Stimulated activated CD4-positive, alpha-beta T cell treated with anti-CD3 and anti-CD28 coated beads, Interleukin-4, amount 100 ng/mL, for 4 hours (primary cell): ENCODE measurements at regions not wholly inside any gene's neighbourhood (a gene's known extent, or its start where the extent isn't known, plus 50 kb on each side); places are given as distances from the start of the nearest gene placed in this dataset.
A peak's percentile ranks its signal among the peaks of the same experiment; 100 is the strongest.

ENCODE experiments used
- DNase-seq, 2 experiments: peaks; one replicate each; pipeline ENCODE4 v3.0.0-alpha.2; 2020

DNA sequence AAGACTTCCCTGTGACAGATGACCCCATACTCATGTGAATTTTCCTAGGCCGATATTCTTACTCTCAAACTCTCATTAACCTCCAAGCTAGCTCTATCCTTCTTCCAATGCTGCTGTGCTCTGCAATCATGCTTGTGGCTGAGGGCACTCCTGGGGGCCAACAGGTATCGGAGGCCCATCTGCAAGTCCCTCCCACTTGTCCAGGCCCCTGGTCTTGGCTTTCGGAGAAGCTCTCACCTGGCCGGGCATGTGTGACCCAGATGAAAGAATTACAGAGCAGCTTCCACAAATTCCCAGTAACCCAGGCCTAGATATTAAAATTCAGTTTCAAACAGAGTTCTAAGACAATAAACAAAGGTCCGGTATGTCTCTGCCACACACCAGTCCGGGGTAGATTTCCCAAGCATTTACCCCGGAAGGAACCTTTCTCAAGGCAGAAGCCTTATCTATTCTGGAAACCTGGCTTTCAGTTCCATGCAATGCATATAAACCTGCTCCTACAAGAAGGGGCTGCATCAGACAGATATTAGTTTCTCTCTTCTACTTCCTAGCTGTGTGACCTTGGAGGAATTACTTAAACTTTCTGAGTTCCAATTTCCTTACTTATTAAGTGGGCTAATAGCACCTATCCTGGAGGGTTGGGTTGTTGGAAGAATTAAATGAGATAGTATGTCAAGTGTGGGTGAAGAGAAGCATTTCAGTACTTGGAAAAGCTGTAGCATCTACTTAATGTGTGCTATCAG is 270.8 kb downstream of the PTTG2 start:
- DNase-seq: no peak

DNA sequence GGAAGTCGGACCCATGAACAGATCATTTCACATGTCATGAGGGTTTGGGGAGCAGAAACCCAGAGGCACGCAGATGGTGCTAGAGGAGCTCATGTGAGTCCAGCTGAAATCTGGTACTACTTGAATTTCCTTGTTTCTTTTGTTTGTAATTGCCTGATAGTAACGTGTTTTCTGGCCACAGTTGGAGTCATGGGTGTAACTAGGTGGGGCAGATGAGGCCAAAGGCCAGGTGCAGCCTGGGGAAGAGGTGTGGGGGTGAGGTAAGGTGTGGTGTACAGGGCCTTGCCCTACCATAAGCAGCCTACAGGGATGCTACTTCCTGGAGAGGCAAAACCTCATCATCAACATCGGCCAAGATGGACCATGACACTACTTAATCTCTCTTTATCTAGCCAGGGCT is 271.4 kb downstream of the PTTG2 start:
- DNase-seq: no peak

DNA sequence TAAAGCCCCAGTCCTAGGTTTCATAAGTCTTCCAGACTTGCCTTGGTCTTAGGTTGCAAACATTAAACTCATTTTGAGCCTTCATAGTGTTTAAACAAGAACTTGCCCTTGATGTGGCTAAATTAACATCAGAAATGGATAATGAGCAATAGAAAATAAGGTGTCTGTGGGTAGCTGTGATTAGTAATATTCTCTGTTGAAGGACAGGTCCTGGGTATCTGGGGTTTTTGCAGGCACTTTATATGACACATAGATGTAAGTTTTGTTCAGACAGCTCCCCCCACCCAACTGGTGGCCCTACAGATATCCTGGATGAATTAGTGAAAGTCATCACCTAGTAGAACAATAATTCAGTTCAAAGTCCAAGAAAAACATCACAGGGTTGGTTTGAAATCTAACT is 272.5 kb downstream of the PTTG2 start:
- no peak for DNase-seq

DNA sequence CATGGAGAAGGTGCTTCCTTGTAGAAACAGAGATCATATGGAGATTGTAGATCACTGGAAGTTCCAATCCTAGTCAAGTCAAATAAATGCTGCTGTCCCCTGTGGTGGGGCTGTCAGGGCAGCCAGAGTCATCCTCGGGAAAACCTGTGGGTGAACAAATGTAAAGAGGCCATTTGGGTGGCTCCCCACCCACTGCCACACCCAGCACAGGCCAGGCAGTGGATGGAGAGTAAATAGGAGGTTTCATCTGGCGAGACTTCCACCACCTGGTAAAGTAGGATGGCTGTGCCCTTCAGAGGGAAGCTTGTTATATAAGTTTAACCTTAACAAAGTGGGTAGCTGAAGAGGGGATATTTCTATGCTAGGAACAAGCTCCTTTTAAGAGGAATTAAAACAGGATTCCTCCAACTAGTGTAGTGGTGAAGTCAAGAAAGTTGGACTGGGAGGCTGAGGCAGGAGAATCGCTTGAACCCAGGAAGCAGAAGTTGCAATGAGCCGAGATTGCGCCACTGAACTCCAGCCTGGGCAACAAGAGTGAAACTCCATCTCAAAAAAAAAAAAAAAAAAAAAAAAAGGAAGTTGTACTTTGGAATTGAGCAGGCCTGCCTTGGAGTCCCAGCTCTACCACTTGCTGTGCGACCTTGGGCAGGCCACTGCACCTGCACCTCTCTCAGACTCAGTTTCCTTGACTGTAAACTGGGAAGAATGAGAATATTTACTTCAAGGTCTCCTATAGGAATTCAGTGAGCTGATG is 273.7 kb downstream of the PTTG2 start:
- DNase-seq: no peak

DNA sequence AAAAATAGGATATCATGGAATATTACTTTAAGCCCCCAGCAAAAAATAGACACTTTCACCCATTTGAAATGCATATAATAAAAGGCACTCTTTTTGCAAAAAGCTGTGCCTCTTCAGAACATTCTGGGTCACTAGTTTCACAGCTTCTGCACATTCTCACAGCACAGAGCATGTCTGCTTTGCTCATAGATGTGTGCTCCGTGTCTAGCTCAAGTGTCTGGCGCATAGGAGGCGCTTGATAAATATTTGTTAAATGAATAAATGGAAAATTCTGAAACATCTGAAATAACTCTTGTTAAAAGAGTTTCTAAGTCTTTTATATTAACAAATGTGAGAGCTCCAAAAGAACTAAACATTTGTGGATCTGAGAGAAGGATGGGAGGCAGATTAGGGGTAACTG is 275.2 kb downstream of the PTTG2 start:
- DNase-seq: no peak

DNA sequence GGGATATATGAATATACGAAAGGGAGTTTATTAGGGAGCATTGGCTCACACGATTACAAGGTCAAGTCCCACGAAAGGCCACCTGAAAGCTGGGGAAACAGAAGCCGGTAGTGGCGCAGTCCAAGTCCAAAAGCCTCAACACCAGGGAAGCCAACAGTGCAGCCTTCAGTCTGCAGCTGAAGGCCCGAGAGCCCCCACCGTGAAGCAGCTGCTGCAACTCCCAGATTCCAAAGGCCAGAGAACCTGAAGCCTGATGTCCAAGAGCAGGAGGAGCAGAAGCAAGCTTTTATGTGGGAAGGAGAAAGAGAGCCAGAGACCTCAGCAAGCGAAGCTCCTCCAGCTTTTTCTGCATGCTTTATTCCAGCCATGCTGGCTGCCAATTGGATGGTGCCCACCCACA is 275.8 kb downstream of the PTTG2 start:
- DNase-seq: no peak

DNA sequence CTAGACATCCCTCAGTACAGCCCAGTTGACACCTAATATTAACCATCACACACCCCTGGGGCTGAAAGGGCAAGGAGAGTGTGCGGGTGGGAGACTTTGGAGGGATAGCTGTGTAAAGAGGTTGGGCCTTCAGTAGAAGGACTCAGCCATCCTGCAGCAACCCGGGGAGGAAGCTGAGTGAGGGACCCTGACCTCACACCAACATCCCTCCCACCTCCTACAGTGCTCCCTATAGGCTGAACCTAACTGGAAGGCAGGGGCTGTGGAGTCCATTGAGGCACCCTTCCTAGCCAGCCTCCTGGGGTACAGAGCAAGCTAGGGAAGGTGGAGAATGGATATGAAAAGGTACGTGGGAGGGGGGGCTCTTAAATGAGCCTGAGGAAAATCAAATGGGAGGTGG is 276.3 kb downstream of the PTTG2 start:
- DNase-seq: no peak

DNA sequence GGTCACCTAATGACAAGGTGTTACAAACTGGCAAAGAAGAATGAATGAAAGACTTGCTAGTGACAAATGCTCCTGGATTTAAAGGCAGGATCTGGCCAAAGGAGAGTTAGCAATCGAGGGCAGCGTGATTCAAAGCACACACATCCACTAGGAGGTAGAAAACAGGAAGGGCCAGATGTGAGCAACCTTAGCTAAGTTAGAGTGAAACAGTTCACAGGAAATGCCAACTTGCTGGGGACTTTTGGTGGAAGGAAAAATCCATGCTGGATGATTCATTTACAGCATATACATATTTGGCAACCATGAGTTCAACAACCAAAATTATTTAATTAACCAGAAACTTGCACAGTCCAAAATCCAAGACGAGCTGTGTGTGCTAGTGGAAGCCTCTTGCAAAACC is 276.9 kb downstream of the PTTG2 start:
- no peak for DNase-seq

DNA sequence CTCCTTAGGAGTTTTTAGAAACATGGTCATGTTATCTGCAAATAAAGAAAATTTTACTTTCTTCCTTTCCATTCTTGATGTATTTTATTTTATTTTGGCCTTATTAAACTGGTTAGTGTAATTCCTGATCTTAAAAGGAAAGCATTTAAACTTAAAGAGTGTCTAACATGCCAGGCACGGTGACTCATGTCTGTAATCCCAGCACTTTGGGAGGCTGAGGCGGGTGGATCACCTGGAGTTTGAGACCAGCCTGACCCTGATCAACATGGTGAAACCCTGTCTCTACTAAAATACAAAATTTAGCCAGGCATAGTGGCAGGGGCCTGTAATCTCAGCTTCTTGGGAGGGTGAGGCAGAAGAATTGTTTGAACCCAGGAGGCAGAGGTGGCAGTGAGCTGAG is 281.3 kb downstream of the PTTG2 start:
- DNase-seq: no peak

DNA sequence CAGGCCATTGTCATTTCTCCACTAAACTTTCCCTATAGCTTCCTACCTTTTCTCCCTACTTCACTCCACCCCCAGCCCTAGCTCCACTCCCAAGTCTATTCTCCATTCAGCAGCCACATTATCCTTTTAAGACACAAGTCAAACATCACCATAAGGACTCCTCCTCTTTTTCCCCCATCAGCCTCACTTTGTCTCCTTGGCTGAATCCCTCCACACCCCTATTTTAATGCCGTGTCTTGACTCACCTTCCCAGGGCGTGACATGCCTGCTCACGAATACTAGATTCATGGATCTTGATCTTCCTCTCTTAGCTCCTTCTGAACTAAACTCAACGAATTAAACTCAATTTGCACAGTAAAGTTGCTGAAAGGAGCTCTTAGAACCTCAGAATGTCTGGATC is 281.9 kb downstream of the PTTG2 start:
- no peak for DNase-seq

DNA sequence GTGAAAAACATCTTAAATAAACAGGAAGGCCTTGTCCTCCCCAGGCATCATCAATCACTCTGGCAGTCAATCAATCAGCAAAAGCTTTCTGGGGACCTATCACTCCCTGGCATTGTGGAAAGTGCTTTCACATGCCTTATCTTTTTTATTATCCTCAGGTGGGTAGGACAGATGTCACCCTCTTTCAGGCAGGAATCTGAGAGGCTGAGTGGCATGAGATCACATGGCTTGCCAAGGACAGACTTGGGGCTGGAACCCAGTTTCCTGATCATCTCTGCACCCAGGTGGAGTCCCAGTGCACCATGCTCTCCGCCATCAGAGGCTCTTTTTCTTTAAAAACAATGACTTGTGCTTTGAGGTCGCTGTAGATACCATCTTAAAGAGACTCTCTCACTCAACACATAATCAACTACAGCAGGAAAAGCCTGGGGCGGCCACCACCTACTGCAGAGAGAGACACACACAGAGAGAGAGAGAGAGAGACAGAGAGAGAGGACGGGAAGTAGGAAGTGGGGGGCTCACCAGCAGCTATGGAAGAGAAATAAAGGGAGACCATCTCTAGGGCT is 282.7 kb downstream of the PTTG2 start:
- DNase-seq: no peak

DNA sequence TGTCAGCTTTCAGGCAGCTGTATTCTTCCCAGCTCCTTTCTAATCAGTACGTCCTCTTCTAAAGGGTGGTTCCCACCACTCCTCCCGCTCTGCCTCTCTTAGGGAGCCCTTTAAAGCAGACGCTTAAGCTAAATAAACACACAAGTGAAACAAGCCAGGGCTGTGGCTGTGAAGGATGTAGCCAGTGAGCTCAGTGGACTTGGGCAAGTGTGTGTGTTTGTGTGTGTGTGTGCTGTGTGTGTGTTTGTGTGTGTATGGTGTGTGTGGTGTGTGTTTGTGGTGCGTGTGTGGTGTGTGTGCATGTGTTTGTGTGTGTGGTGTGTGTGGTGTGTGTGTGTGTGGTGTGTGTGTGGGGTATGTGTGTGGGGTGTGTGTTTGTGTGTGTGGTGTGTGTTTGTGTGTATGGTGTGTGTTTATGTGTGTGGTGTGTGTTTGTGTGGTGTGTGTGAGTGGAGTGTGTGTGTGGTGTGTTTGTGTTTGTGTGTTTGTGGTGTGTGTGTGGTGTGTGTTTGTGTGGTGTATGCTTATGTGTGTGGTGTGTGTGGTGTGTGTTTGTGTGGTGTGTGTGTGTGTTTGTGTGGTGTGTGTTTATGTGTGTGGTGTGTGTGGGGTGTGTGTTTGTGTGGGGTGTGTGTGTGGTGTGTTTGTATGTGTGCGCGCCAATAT is 283.3 kb downstream of the PTTG2 start:
- DNase-seq: no peak

DNA sequence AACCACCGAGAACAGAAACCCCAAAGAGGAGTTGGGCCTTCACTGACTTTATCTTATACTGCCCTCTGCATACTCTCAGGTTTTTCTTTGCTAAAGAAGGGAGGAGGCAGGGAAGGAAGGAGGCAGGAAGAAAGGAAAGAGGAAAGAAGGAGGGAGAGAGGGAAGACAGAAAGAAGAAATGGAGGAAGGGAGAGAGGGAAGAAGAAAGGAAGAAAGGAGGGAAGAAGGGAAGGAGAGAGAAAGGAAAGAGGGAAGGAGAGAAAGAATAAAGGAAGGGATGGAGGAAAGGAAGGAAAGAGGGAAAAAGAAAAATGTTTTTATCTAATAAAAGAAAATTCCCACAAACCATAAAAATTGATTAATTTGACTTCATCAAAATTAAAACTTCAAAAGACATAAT is 294.6 kb downstream of the PTTG2 start:
- DNase-seq: no peak

DNA sequence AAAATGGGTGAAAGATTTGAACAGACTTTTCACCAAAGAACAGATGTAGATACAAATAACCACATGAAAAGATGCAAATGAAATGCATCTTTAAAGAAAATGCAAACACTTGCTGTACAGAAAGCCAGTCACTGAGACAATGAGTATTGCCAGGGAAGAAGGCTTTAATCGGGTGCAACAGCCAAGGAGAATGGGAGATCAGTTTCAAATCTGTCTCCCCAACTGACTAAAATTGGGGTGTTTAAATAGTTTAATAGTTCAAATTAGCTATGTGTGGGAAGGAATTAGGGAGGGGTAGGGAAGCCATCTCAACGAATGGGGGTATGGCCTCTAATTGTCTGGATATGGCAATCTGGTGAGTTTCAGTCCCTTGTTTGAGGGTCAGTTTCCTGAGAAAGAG is 295.4 kb downstream of the PTTG2 start:
- no peak for DNase-seq

DNA sequence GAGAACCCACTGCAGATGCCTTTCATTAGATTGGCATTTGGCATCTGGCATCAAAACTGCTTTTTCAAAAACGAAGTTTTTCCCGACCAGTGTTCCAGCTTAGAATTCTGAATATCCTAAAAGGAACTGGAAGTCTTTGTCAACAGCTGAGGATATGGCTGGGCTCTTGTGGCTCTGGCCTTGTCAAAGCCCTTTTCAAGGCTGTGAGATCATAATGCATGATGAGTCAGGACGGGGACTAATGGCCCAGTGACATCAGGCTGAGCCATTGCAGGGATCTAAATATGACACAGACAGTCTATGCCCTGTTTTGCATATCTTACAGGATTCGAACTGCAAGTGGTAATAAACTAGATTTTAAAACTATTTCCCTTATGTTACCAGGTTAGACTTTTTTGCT is 306.4 kb downstream of the PTTG2 start:
- peak in 1 of 2 experiments; percentile 15 for DNase-seq

DNA sequence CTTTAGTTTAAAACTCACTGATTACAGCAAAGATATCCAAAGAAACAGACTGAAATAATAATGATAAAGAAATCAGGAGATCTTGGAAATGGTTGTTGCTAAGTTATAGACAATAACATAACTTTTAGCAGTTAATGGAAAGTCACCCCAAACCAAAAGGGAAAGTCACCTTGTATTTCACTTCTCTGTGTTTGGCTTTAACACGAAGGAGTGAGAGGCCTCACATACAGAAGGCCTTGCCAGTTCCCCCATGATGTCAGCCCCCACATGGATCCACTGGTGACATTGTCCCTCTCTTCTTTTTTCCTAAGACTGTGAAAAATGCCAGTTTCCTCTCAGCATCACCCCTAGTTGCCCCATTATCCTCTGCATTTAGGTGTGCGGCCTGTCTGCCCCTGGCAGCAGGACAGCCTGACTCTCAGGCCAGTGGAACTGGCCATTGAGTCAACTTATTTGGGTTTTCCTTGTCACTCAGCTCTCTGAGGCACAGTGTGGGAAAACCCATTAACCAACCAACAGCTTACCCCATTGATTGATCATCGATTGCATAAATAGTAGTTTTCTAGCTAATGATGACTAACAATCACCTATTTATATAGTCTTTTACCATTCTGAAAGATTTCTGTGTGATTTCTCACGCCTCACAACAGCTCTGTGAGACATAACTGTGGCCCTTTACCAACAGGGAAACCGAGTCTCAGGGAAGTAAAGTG is 308.1 kb downstream of the PTTG2 start:
- DNase-seq: no peak

DNA sequence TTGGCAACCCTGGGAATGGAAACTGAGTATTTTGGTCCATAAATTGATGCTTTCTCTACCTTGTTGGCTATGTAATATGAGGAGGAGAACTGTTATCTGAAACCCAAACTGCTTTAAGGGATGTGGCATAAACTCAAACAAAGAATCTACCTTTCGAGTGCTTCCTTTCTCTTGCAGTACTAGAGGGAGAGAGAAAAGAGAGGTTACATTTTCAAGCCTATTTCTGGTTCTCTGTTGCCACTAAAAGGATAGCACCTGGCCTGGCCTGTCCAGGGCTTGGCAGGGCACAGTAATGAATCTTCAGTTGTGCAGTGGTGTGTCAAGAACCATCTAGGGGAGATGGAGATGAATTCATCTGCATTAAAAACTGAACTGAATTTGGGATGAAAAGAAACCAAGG is 308.6 kb downstream of the PTTG2 start:
- no peak for DNase-seq

DNA sequence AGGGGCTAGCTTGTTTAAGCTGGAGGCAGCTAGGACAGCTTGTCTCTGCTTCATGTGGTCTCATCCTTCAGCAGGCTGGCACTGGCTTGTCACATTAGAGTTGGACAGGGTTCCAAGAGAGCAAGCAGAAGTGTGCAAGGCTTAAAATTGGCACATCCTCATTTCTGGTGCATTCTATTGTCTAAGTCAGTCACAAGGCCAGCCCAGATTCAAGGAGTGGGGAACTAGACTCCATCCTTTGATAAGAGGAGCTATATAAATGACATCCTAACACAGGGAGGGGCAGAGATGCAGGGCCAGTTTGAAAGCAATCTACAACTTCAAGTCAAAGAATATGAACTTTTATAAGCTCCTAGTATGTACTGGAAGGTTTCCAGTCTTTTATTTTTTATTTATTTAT is 313.2 kb downstream of the PTTG2 start:
- DNase-seq: no peak

DNA sequence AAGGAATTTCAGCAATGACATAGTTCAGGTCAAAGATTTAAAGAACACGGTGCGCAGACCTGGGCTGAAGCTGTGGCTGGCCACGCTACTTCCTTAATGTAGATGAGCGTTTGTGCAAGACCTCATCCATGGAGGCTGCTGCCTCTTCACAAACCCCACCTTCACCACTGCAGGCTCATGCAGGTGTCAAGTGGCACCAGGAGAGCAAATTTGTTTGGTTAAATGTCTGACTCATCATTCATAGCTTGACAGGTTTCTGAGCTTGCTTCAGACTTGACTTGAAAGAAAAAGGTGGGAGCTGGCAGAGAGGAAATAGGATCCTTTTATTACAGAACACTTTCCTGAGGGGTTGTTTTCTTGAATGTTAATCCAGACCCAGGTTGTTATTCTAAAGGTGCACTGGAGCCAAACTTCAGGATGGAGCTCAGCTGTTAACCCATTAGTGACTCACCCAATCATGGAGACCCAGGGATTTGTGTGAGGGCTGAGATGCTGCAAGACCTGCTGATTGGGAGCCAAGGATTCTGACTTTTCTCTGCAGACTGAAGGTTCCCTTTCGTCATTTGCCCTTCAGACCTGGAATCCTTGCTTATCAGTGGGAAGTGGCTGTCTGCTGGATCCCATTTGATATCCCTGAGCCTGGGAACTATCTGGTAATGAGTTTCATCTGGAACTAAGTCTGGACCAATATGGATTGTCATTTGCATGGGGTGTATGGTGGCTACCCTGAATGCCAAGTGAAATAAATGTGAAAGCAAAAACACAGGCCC is 315.3 kb downstream of the PTTG2 start:
- DNase-seq: no peak

DNA sequence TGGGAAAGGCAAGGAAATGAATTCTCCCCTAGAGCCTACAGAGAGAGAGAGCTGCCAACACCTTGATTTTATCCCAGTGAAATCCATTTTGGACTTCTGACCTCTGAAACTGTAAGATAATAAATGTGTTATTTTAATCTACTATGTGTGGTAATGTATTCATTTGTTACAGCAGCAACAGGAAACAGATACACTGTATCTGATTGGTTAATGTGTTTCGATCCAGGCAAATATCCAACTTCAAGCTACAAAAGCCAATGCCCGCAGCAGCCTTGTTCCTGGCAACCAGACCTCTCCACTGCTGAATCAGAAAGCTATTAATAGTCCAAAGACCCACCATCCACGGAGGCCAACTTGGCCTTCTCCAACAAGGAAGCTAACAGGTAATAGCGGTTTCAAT is 318.1 kb downstream of the PTTG2 start:
- DNase-seq: no peak

DNA sequence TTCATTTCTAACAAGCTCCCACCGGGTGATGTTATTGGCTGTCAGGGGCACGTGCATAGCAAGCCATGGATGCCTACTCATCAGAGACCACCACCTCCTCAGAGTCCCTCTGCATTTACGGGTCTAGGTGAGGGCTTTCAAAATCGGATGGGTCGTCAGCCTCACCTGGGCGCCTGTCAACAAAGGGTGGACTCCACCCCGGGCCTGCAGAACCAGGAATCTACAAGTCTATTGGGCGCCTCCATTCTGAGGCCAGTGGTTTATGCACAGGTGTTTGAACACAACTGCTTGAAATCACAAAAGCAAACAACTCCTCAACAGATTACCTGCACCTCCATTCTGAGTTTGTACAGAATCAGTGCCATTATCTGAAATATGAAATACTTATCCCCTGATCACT is 318.9 kb downstream of the PTTG2 start:
- DNase-seq: no peak

DNA sequence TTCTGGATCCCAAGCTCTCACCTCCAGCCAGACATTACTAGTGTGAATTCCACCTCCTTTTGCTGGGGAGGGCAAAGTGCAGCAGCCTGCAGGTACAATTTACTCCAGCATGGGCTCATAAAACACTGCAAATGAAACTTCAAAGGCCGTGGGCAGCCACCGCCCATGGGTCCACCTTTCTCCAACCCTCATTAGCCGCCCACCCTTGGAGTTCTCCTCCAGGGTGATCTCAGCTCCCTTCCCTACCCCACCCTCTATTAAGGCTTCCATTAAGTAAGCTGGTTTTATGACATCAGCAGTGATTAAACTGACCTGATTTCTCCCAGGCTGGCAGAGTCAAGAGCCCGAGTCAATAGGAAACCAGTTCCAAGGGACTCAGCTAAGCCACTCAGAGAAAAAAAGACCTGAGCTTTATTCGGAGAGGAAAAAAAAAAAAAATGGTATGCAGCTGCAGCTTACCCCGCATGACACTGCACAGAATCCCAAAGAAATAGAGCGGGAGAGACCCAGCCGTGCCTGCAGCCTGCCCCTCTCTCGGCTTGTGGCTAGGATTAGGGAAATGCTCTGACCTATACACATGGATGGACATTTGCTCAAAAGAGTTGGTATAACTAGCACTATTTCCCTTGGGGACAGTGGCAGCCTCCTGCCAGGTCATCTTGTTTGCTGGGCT is 319.6 kb downstream of the PTTG2 start:
- DNase-seq: no peak
